Stimulated activated CD8-positive, alpha-beta memory T cell treated with anti-CD3 and anti-CD28 coated beads, Interleukin-15, amount 100 ng/mL, for 48 hours (primary cell): ENCODE measurements at regions not wholly inside any gene's neighbourhood (a gene's known extent, or its start where the extent isn't known, plus 50 kb on each side); places are given as distances from the start of the nearest gene placed in this dataset.
"Not testable (repeated sequence)": the region's sequence is repeated elsewhere in the genome, so short reads cannot be mapped to it uniquely, and the experiment has no call there.

Source experiments
- DNase-seq, 2 donors: peaks; one replicate each; pipeline ENCODE4 v3.0.0-alpha.2; 2020; ENCODE audit warnings: low read depth in 2 of 2

DNA sequence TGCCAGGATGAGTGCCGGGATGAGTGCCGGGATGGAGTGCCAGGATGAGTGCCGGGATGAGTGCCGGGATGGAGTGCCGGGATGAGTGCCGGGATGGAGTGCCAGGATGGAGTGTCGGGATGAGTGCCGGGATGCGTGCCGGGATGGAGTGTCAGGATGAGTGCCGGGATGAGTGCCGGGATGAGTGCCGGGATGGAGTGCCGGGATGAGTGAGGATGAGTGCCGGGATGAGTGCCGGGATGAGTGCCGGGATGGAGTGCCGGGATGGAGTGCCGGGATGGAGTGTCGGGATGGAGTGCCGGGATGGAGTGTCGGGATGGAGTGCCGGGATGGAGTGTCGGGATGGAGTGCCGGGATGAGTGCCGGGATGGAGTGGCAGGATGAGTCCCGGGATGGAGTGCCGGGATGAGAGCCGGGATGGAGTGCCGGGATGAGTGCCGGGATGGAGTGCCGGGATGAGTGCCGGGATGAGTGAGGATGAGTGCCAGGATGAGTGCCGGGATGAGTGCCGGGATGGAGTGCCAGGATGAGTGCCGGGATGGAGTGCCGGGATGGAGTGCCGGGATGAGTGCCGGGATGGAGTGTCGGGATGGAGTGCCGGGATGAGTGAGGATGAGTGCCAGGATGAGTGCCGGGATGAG is 52.1 kb upstream of the HELT start:
- DNase-seq: not testable (repeated sequence)

- not testable (repeated sequence) for DNase-seq
Measured at GRCh38 chr4:184967699-184968098, 50.6 kb upstream of the HELT start.

- no peak for DNase-seq
Measured at GRCh38 chr4:184968366-184968765, 49.9 kb upstream of the HELT start.
